Transverse colon (tissue), 4 donors: ENCODE measurements at regions not wholly inside any gene's neighbourhood (a gene's known extent, or its start where the extent isn't known, plus 50 kb on each side); places are given as distances from the start of the nearest gene placed in this dataset.

Source experiments
- DNase-seq: peaks from one replicate; pipeline ENCODE4 v3.0.0-alpha.2; 2019
- H3K27ac ChIP-seq, 4 donors: fragments of 200-600 bp; sonication (generic); 2 replicates each; pipeline ENCODE4 v1.5.1; 2016 to 2018; ENCODE audit warnings: inconsistent platforms in 4 of 4
- H3K27me3 ChIP-seq: fragments of 200-600 bp; sonication (generic); 2 replicates; pipeline ENCODE4 v1.5.1; 2017; ENCODE audit warnings: inconsistent platforms
- H3K36me3 ChIP-seq, 4 donors: fragments of 200-600 bp; sonication (generic); 2 replicates each; pipeline ENCODE4 v1.5.1; 2017 to 2019; ENCODE audit warnings: inconsistent platforms in 4 of 4
- H3K4me1 ChIP-seq, 4 donors: fragments of 200-600 bp; sonication (generic); 2 replicates each; pipeline ENCODE4 v1.5.1; 2017 to 2020; ENCODE audit warnings: inconsistent platforms in 4 of 4
- H3K4me3 ChIP-seq, 4 donors: fragments of 200-600 bp; sonication (generic); 1 replicate in 1 of 4; 2 replicates in 3 of 4; pipeline versions ENCODE4 v1.5.1 to v1.6.1; 2017 to 2019; ENCODE audit warnings: inconsistent platforms in 4 of 4
- H3K9me3 ChIP-seq, 2 donors: fragments of 200-600 bp; sonication (generic); 2 replicates each; pipeline ENCODE4 v1.5.1; 2017 to 2019; ENCODE audit warnings: inconsistent platforms in 2 of 2
- CTCF ChIP-seq, 5 experiments: fragments of 200-600 bp in 3 of 5; fragments of 450-650 bp in 2 of 5; sonication (generic) in 3 of 5; IDR thresholded peaks; 1 replicate in 2 of 5; 2 replicates in 3 of 5; pipeline ENCODE4 v1.5.1; 2016 to 2017; ENCODE audit warnings: antibody characterized with exemption in 5 of 5, inconsistent platforms in 3 of 5, mild to moderate bottlenecking in 2 of 5, moderate library complexity in 1 of 5
- EP300 ChIP-seq: sonication (generic); formaldehyde crosslinking; IDR thresholded peaks from one replicate; pipeline ENCODE4 v1.6.1; 2017; ENCODE audit warnings: antibody characterized with exemption, low read depth
- POLR2A ChIP-seq: fragments of 450-650 bp; IDR thresholded peaks from one replicate; pipeline ENCODE4 v1.6.1; 2016; ENCODE audit warnings: antibody characterized with exemption, mild to moderate bottlenecking, moderate library complexity
- POLR2AphosphoS5 ChIP-seq, 3 donors: sonication (generic); formaldehyde crosslinking; IDR thresholded peaks; one replicate each; pipeline ENCODE4 v1.6.1; 2016; ENCODE audit warnings: antibody characterized with exemption in 3 of 3
- WGBS, 2 donors: methylation state at CpG; one replicate each; pipeline ENCODE4 v1.1.5; 2018; ENCODE audit warnings: low coverage in 1 of 2; 5-methylcytosine and 5-hydroxymethylcytosine counted together
- in situ Hi-C, 4 donors: fragments of 200-750 bp; cut with MboI; loops; one replicate each; pipeline versions ENCODE4 v1.15.0 to v1.15.1; 2017; ENCODE audit warnings: low sequenced_read_pairs in 3 of 4, low pct_ligation_motif_present in 1 of 4, low pct_unique_long_range_greater_than_20kb in 1 of 4
- intact Hi-C: fragments of 100-400 bp; cut with DNase I; formaldehyde crosslinking; loops from one replicate; pipeline ENCODE4 v1.15.1; 2023; ENCODE audit warnings: low total_unique reads

DNA sequence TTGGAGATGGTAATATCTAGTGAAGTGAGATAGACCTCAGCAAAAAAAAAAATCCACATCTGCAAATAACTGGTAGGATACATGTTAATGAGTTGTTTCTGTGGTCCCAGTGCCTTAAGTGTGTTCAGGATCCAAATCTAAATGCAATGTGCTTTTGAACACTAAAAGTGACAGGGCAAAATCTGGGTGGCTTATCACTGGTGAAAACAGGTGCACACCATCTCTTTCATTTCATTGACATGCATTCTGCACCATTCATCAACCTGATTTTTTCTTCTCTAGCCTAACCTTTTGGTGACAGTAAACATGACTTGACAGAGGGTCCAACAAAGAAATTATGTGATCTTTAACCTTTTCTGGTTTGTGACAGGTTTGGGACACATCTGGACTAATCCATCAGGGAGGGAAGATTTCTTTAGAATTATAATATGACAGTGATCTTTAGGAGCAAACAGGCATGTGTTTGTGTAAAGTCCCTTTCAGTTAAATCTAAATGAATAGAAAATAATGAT is 201.6 kb upstream of the NEGR1 start:
- Histone ChIP-seq H3K4me1 (no peaks in the 10 kb centered on the region), H3K9me3 (no peaks in the 10 kb centered on the region), H3K36me3 (no peaks in the 10 kb centered on the region), H3K27me3 (no peaks in the 10 kb centered on the region), H3K4me3 (no peak overlapping the region), H3K27ac (no peak overlapping the region)
- no peak for TF ChIP-seq POLR2AphosphoS5 (IDR thresholded peaks at IDR 0.05)
- TF ChIP-seq CTCF (IDR thresholded peaks at IDR 0.05), result no peak
- no peak for TF ChIP-seq EP300
- no peak for TF ChIP-seq POLR2A
- DNase-seq, result no peak
- intact Hi-C loops (no loop called here), in situ Hi-C loops (no loop called here)

- 67 to 76% methylated on average over 6 of the region's 6 CpGs for WGBS, 2 donors
- Histone ChIP-seq H3K27me3 (no peaks in the 10 kb centered on the region), H3K27ac (no peak overlapping the region), H3K4me1 (no peaks in the 10 kb centered on the region), H3K4me3 (no peak overlapping the region), H3K36me3 (no peaks in the 10 kb centered on the region), H3K9me3 (no peaks in the 10 kb centered on the region)
- in situ Hi-C loops (no loop called here), intact Hi-C loops (no loop called here)
- no peak for DNase-seq
- TF ChIP-seq CTCF (IDR thresholded peaks at IDR 0.05) (no peak), POLR2AphosphoS5 (IDR thresholded peaks at IDR 0.05) (no peak), EP300 (no peak), POLR2A (no peak)
Measured at GRCh38 chr1:72482736-72483413, 200.5 kb upstream of the NEGR1 start.

DNA sequence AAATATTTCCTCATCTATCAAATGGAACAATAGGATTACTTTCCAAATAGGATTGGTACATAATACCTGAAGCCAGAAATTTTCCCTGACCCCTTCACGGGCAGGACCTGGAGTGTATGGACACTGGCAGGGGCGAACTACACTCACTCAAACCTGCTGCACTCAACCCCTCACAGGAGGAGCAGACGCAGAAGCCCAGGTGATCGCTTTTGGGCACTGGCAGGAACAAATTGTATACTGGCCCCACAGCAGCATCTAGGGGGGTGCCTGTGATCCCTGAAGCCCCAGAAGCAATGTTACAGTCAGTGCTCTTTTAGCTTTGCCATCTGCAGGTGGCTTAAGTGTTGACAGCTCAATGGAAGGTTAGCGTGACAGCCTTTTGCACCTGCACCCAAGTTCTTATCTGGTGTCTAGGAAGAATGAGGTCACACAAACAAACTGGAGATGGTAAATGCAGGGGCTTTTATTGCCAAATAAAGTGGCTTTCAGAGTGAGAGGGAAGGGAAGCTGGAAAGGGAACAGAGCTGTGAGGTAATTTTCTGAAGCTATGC is 199.2 kb upstream of the NEGR1 start:
- Histone ChIP-seq H3K27ac (no peak overlapping the region), H3K4me1 (no peaks in the 10 kb centered on the region), H3K36me3 (no peaks in the 10 kb centered on the region), H3K4me3 (no peak overlapping the region), H3K9me3 (no peaks in the 10 kb centered on the region), H3K27me3 (no peaks in the 10 kb centered on the region)
- DNase-seq, result no peak
- WGBS, 2 donors, result 82 to 90% methylated on average over 5 of the region's 5 CpGs
- TF ChIP-seq CTCF (IDR thresholded peaks at IDR 0.05), result no peak
- TF ChIP-seq EP300, result no peak
- in situ Hi-C loops, result no loop called here
- intact Hi-C loops, result no loop called here

DNA sequence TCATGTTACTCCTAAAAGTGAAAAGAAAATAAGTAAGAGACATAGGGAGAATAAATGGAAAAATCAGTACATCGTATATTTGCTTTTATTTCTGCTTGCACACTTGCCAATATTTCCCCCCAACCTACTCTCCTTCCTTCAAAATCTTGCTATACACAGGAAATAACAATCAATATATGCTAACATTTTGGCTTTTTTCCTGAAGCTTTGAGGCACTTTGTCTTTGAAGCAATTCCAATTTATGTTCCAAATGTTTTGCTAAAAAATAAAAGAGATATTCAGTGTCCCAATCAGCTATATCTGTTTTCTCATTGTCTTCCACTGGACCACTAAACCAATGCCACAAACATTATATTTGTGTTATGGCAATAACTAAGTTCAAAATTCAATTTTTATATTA is 184.0 kb upstream of the NEGR1 start:
- 64 to 69% methylated on average over 1 of the region's 1 CpG for WGBS, 2 donors
- no peak for TF ChIP-seq POLR2A
- TF ChIP-seq POLR2AphosphoS5 (IDR thresholded peaks at IDR 0.05), result no peak
- in situ Hi-C loops, result no loop called here

More for the DNA sequence above, 184.0 kb upstream of the NEGR1 start:
- no peak for DNase-seq
- Histone ChIP-seq H3K36me3 (no peaks in the 10 kb centered on the region), H3K4me3 (no peak overlapping the region), H3K4me1 (no peaks in the 10 kb centered on the region), H3K9me3 (no peaks in the 10 kb centered on the region), H3K27ac (no peak overlapping the region), H3K27me3 (no peaks in the 10 kb centered on the region)
- intact Hi-C loops, result no loop called here
